Panc1 (cell line): ENCODE measurements at regions not wholly inside any gene's neighbourhood (a gene's known extent, or its start where the extent isn't known, plus 50 kb on each side); places are given as distances from the start of the nearest gene placed in this dataset.

ENCODE experiments used
- POLR2AphosphoS5 ChIP-seq: IDR thresholded peaks from 2 replicates; pipeline ENCODE4 v1.6.1; 2012; ENCODE audit warnings: mild to moderate bottlenecking, low read depth, low read length, moderate library complexity
- SIN3A ChIP-seq: IDR thresholded peaks from 2 replicates; pipeline ENCODE4 v1.6.1; 2012; ENCODE audit warnings: low read depth, mild to moderate bottlenecking, low read length, moderate library complexity, borderline replicate concordance; ENCODE audit not compliant: insufficient read depth
- TCF7L2 ChIP-seq: IDR thresholded peaks from 2 replicates; pipeline ENCODE4 v1.6.1; 2011; ENCODE audit warnings: mild to moderate bottlenecking, low read depth, low read length, inconsistent platforms
- TF ChIP-seq, protein P1 (sequence below): fragments of 450-650 bp; IDR thresholded peaks from 2 replicates; pipeline ENCODE4 v1.5.1; 2017; ENCODE audit warnings: mild to moderate bottlenecking
- TF ChIP-seq, protein P2 (sequence below), 2 experiments: IDR thresholded peaks; 2 replicates each; pipeline ENCODE4 v1.6.1; 2011 to 2012; ENCODE audit warnings: low read depth in 2 of 2, control low read depth in 1 of 2, low read length in 1 of 2, mild to moderate bottlenecking in 1 of 2, moderate library complexity in 1 of 2; ENCODE audit not compliant: insufficient read depth in 1 of 2

DNA sequence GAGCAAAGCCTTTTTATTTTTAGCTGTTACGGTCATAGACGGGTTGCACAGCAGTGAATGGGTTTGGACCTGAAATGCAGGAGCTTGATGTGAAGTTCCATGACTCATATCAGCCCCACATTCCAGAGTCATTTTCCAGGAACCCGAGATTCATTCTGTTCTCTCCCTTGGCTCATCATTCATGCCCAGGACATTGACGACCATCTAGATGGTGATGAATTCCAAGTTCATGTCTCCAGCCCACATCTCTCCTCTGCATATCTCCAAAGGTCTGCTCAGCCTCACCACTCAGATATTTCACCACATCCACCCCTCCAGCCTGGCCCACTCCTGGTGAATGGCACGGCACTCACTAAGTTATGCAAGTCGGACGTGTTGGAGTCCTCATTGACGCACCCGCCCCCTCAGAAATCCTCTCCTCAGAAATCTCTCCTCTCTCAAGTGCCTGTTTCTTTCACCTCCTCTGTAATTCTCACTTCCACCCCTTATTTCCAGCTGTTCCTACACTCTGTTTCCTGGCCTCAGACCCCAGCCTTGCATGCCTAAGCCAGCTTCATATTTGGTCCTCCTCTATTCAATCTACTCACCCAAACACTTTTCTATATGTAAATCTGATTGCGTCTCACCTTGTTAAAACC, 83.1 kb downstream of the ALOX5AP start:
- TF ChIP-seq, protein P1, sequence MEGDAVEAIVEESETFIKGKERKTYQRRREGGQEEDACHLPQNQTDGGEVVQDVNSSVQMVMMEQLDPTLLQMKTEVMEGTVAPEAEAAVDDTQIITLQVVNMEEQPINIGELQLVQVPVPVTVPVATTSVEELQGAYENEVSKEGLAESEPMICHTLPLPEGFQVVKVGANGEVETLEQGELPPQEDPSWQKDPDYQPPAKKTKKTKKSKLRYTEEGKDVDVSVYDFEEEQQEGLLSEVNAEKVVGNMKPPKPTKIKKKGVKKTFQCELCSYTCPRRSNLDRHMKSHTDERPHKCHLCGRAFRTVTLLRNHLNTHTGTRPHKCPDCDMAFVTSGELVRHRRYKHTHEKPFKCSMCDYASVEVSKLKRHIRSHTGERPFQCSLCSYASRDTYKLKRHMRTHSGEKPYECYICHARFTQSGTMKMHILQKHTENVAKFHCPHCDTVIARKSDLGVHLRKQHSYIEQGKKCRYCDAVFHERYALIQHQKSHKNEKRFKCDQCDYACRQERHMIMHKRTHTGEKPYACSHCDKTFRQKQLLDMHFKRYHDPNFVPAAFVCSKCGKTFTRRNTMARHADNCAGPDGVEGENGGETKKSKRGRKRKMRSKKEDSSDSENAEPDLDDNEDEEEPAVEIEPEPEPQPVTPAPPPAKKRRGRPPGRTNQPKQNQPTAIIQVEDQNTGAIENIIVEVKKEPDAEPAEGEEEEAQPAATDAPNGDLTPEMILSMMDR = no peak
- TF ChIP-seq, protein P2, sequence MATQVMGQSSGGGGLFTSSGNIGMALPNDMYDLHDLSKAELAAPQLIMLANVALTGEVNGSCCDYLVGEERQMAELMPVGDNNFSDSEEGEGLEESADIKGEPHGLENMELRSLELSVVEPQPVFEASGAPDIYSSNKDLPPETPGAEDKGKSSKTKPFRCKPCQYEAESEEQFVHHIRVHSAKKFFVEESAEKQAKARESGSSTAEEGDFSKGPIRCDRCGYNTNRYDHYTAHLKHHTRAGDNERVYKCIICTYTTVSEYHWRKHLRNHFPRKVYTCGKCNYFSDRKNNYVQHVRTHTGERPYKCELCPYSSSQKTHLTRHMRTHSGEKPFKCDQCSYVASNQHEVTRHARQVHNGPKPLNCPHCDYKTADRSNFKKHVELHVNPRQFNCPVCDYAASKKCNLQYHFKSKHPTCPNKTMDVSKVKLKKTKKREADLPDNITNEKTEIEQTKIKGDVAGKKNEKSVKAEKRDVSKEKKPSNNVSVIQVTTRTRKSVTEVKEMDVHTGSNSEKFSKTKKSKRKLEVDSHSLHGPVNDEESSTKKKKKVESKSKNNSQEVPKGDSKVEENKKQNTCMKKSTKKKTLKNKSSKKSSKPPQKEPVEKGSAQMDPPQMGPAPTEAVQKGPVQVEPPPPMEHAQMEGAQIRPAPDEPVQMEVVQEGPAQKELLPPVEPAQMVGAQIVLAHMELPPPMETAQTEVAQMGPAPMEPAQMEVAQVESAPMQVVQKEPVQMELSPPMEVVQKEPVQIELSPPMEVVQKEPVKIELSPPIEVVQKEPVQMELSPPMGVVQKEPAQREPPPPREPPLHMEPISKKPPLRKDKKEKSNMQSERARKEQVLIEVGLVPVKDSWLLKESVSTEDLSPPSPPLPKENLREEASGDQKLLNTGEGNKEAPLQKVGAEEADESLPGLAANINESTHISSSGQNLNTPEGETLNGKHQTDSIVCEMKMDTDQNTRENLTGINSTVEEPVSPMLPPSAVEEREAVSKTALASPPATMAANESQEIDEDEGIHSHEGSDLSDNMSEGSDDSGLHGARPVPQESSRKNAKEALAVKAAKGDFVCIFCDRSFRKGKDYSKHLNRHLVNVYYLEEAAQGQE (IDR thresholded peaks at IDR 0.05; ENCODE audit: insufficient read depth in 1 of 2, low read depth in 2 of 2, low read length in 1 of 2) = no peak
- TF ChIP-seq POLR2AphosphoS5 (no peak), TCF7L2 (no peak), SIN3A (no peak)
